ENCODE measurements at regions not wholly inside any gene's neighbourhood (a gene's known extent, or its start where the extent isn't known, plus 50 kb on each side); places are given as distances from the start of the nearest gene placed in this dataset.

GRCh38 chr12:42735861-42736361 lies 146.4 kb upstream of the PRICKLE1 start:
- intact Hi-C loops (cut with micrococcal nuclease): no loop called here
- Histone ChIP-seq H3K9me3 (ENCODE audit: control insufficient read depth in 2 of 3, low read length in 3 of 3) (no peaks in the 10 kb centered on the region), H3K4me3 (ENCODE audit: low read length) (no peak overlapping the region), H3K36me3 (ENCODE audit: control insufficient read depth in 2 of 3, insufficient read depth in 3 of 3, low read length in 3 of 3) (no peaks in the 10 kb centered on the region), H3K27me3 (ENCODE audit: control insufficient read depth in 2 of 2, insufficient read depth in 2 of 2, low read length in 2 of 2) (no peaks in the 10 kb centered on the region), H3K27ac (ENCODE audit: low read depth, low read length) (no peak overlapping the region), H3K4me1 (ENCODE audit: control insufficient read depth in 2 of 2, insufficient read depth in 2 of 2, low read length in 2 of 2) (no peaks in the 10 kb centered on the region)
- ChIA-PET POLR2A (no interaction called here), CTCF (no interaction called here)
- Mint-ChIP-seq H3K4me1 (no peaks in the 10 kb centered on the region), H3K9me3 (peaks cover 0 to 8% (median 0%) of the 10 kb centered on the region in 11 donors), H3K36me3 (no peaks in the 10 kb centered on the region), H3K27me3 (peaks cover 0 to 4% (median 0%) of the 10 kb centered on the region in 5 donors), H3K4me3 (no peak overlapping the region), H3K27ac (no peak overlapping the region)
- DNase-seq (no peak), ATAC-seq (no peak)

- Mint-ChIP-seq H3K27me3 (peaks cover 0 to 4% (median 0%) of the 10 kb centered on the region in 5 donors), H3K9me3 (peaks cover 0 to 8% (median 0%) of the 10 kb centered on the region in 11 donors), H3K4me3 (no peak overlapping the region), H3K27ac (no peak overlapping the region), H3K36me3 (no peaks in the 10 kb centered on the region), H3K4me1 (no peaks in the 10 kb centered on the region)
- no peak for DNase-seq
- Histone ChIP-seq H3K4me3 (ENCODE audit: low read length) (no peak overlapping the region), H3K27me3 (ENCODE audit: control insufficient read depth in 2 of 2, insufficient read depth in 2 of 2, low read length in 2 of 2) (no peaks in the 10 kb centered on the region), H3K9me3 (ENCODE audit: control insufficient read depth in 2 of 3, low read length in 3 of 3) (no peaks in the 10 kb centered on the region), H3K27ac (ENCODE audit: low read depth, low read length) (no peak overlapping the region), H3K36me3 (ENCODE audit: control insufficient read depth in 2 of 3, insufficient read depth in 3 of 3, low read length in 3 of 3) (no peaks in the 10 kb centered on the region), H3K4me1 (ENCODE audit: control insufficient read depth in 2 of 2, insufficient read depth in 2 of 2, low read length in 2 of 2) (no peaks in the 10 kb centered on the region)
- CTCF ChIA-PET: no interaction called here
- intact Hi-C loops (cut with micrococcal nuclease): no loop called here
- POLR2A ChIA-PET: no interaction called here
- ATAC-seq: no peak
Observed at GRCh38 chr12:42733911-42734310, 144.4 kb upstream of the PRICKLE1 start.

- Histone ChIP-seq H3K27me3 (ENCODE audit: control insufficient read depth in 2 of 2, insufficient read depth in 2 of 2, low read length in 2 of 2) (no peaks in the 10 kb centered on the region), H3K36me3 (ENCODE audit: control insufficient read depth in 2 of 3, insufficient read depth in 3 of 3, low read length in 3 of 3) (no peaks in the 10 kb centered on the region), H3K27ac (ENCODE audit: low read depth, low read length) (no peak overlapping the region), H3K9me3 (ENCODE audit: control insufficient read depth in 2 of 3, low read length in 3 of 3) (no peaks in the 10 kb centered on the region), H3K4me1 (ENCODE audit: control insufficient read depth in 2 of 2, insufficient read depth in 2 of 2, low read length in 2 of 2) (no peaks in the 10 kb centered on the region), H3K4me3 (ENCODE audit: low read length) (no peak overlapping the region)
- POLR2A ChIA-PET: no interaction called here
- peaks cover 0 to 8% (median 0%) of the 10 kb centered on the region in 11 donors for H3K9me3 Mint-ChIP-seq
- CTCF ChIA-PET: no interaction called here
- peaks cover 0 to 4% (median 0%) of the 10 kb centered on the region in 5 donors for H3K27me3 Mint-ChIP-seq
- intact Hi-C loops (cut with micrococcal nuclease): no loop called here
- no peaks in the 10 kb centered on the region for H3K36me3 Mint-ChIP-seq
- no peaks in the 10 kb centered on the region for H3K4me1 Mint-ChIP-seq
- DNase-seq: no peak
- no peak overlapping the region for H3K27ac Mint-ChIP-seq
- ATAC-seq: no peak
- no peak overlapping the region for H3K4me3 Mint-ChIP-seq
Observed at GRCh38 chr12:42732908-42733411, 143.4 kb upstream of the PRICKLE1 start.

GRCh38 chr12:42730291-42730690 lies 140.7 kb upstream of the PRICKLE1 start:
- CTCF ChIA-PET: no interaction called here

GRCh38 chr12:42729535-42729900 lies 140.0 kb upstream of the PRICKLE1 start:
- Histone ChIP-seq H3K27ac (ENCODE audit: low read depth, low read length) (no peak overlapping the region), H3K27me3 (ENCODE audit: control insufficient read depth in 2 of 2, insufficient read depth in 2 of 2, low read length in 2 of 2) (no peaks in the 10 kb centered on the region), H3K4me3 (ENCODE audit: low read length) (no peak overlapping the region), H3K36me3 (ENCODE audit: control insufficient read depth in 2 of 3, insufficient read depth in 3 of 3, low read length in 3 of 3) (no peaks in the 10 kb centered on the region), H3K4me1 (ENCODE audit: control insufficient read depth in 2 of 2, insufficient read depth in 2 of 2, low read length in 2 of 2) (no peaks in the 10 kb centered on the region), H3K9me3 (ENCODE audit: control insufficient read depth in 2 of 3, low read length in 3 of 3) (no peaks in the 10 kb centered on the region)
- ChIA-PET POLR2A (no interaction called here), CTCF (no interaction called here)
- intact Hi-C loops (cut with micrococcal nuclease): no loop called here
- no peak overlapping the region for H3K4me3 Mint-ChIP-seq
- no peak for ATAC-seq
- peaks cover 0 to 8% (median 2%) of the 10 kb centered on the region in 11 donors for H3K9me3 Mint-ChIP-seq
- H3K4me1 Mint-ChIP-seq: no peaks in the 10 kb centered on the region
- DNase-seq: no peak
- H3K27me3 Mint-ChIP-seq: peaks cover 0 to 4% (median 0%) of the 10 kb centered on the region in 5 donors
- no peak overlapping the region for H3K27ac Mint-ChIP-seq
- H3K36me3 Mint-ChIP-seq: no peaks in the 10 kb centered on the region

More at GRCh38 chr12:42730291-42730690, 140.7 kb upstream of the PRICKLE1 start:
- Histone ChIP-seq H3K4me1 (ENCODE audit: control insufficient read depth in 2 of 2, insufficient read depth in 2 of 2, low read length in 2 of 2) (no peaks in the 10 kb centered on the region), H3K9me3 (ENCODE audit: control insufficient read depth in 2 of 3, low read length in 3 of 3) (no peaks in the 10 kb centered on the region), H3K4me3 (ENCODE audit: low read length) (no peak overlapping the region), H3K27me3 (ENCODE audit: control insufficient read depth in 2 of 2, insufficient read depth in 2 of 2, low read length in 2 of 2) (no peaks in the 10 kb centered on the region), H3K27ac (ENCODE audit: low read depth, low read length) (no peak overlapping the region), H3K36me3 (ENCODE audit: control insufficient read depth in 2 of 3, insufficient read depth in 3 of 3, low read length in 3 of 3) (no peaks in the 10 kb centered on the region)
- Mint-ChIP-seq H3K9me3 (peaks cover 0 to 8% (median 2%) of the 10 kb centered on the region in 11 donors), H3K27me3 (peaks cover 0 to 4% (median 0%) of the 10 kb centered on the region in 5 donors), H3K4me1 (no peaks in the 10 kb centered on the region), H3K36me3 (no peaks in the 10 kb centered on the region), H3K27ac (no peak overlapping the region), H3K4me3 (no peak overlapping the region)
- no peak for DNase-seq
- intact Hi-C loops (cut with micrococcal nuclease): no loop called here
- no peak for ATAC-seq
- POLR2A ChIA-PET: no interaction called here

GRCh38 chr12:42728770-42729534 lies 139.4 kb upstream of the PRICKLE1 start:
- peaks cover 0 to 8% (median 3%) of the 10 kb centered on the region in 11 donors for H3K9me3 Mint-ChIP-seq
- Histone ChIP-seq H3K27ac (ENCODE audit: low read depth, low read length) (no peak overlapping the region), H3K4me3 (ENCODE audit: low read length) (no peak overlapping the region), H3K36me3 (ENCODE audit: control insufficient read depth in 2 of 3, insufficient read depth in 3 of 3, low read length in 3 of 3) (no peaks in the 10 kb centered on the region), H3K4me1 (ENCODE audit: control insufficient read depth in 2 of 2, insufficient read depth in 2 of 2, low read length in 2 of 2) (no peaks in the 10 kb centered on the region), H3K9me3 (ENCODE audit: control insufficient read depth in 2 of 3, low read length in 3 of 3) (no peaks in the 10 kb centered on the region), H3K27me3 (ENCODE audit: control insufficient read depth in 2 of 2, insufficient read depth in 2 of 2, low read length in 2 of 2) (no peaks in the 10 kb centered on the region)
- H3K4me1 Mint-ChIP-seq: no peaks in the 10 kb centered on the region
- ATAC-seq: no peak
- intact Hi-C loops (cut with micrococcal nuclease): no loop called here
- CTCF ChIA-PET: no interaction called here
- H3K27me3 Mint-ChIP-seq: peaks cover 0 to 4% (median 0%) of the 10 kb centered on the region in 5 donors
- no peak overlapping the region for H3K27ac Mint-ChIP-seq
- POLR2A ChIA-PET: no interaction called here
- DNase-seq: no peak
- H3K36me3 Mint-ChIP-seq: no peaks in the 10 kb centered on the region
- H3K4me3 Mint-ChIP-seq: no peak overlapping the region

- no peaks in the 10 kb centered on the region for H3K9me3 ChIP-seq (ENCODE audit: control insufficient read depth in 2 of 3, low read length in 3 of 3)
- intact Hi-C loops (cut with micrococcal nuclease): no loop called here
- POLR2A ChIA-PET: no interaction called here
Observed at GRCh38 chr12:42728287-42728686, 138.7 kb upstream of the PRICKLE1 start.

More at GRCh38 chr12:42728287-42728686, 138.7 kb upstream of the PRICKLE1 start:
- Histone ChIP-seq H3K36me3 (ENCODE audit: control insufficient read depth in 2 of 3, insufficient read depth in 3 of 3, low read length in 3 of 3) (no peaks in the 10 kb centered on the region), H3K4me3 (ENCODE audit: low read length) (no peak overlapping the region), H3K4me1 (ENCODE audit: control insufficient read depth in 2 of 2, insufficient read depth in 2 of 2, low read length in 2 of 2) (no peaks in the 10 kb centered on the region), H3K27ac (ENCODE audit: low read depth, low read length) (no peak overlapping the region), H3K27me3 (ENCODE audit: control insufficient read depth in 2 of 2, insufficient read depth in 2 of 2, low read length in 2 of 2) (no peaks in the 10 kb centered on the region)
- DNase-seq: no peak
- H3K4me1 Mint-ChIP-seq: no peaks in the 10 kb centered on the region
- CTCF ChIA-PET: no interaction called here
- no peak overlapping the region for H3K4me3 Mint-ChIP-seq
- no peaks in the 10 kb centered on the region for H3K36me3 Mint-ChIP-seq
- peaks cover 0 to 8% (median 3%) of the 10 kb centered on the region in 11 donors for H3K9me3 Mint-ChIP-seq
- ATAC-seq: no peak
- no peak overlapping the region for H3K27ac Mint-ChIP-seq
- H3K27me3 Mint-ChIP-seq: peaks cover 0 to 4% (median 0%) of the 10 kb centered on the region in 5 donors
